HCT116 (cell line): ENCODE measurements at regions not wholly inside any gene's neighbourhood (a gene's known extent, or its start where the extent isn't known, plus 50 kb on each side); places are given as distances from the start of the nearest gene placed in this dataset.

Experiments
- ATAC-seq: fragments of 200-7000 bp; cut with Tn5 transposase; 2 replicates; pipeline ENCODE4 v1.9.1; 2020; ENCODE audit warnings: mild to moderate bottlenecking, moderate library complexity
- BruUV-seq: library from RNA; stranded (reverse); fragments of 400-500 nt; replicated peaks from 2 replicates; lab custom pipeline; 2021; lab: Mats Ljungman, UMichigan
- CTCF ChIA-PET: fragments of 300-600 bp; sonication (Branson Sonifier 250); formaldehyde crosslinking; loops from one replicate; lab custom pipeline; 2021; ENCODE audit warnings: antibody characterized with exemption; lab: Charles Lee
- POLR2A ChIA-PET: fragments of 300-600, 350-600 bp; sonication (Branson Sonifier 250); formaldehyde crosslinking; loops from one replicate; lab custom pipeline; 2021; ENCODE audit warnings: antibody characterized with exemption; lab: Charles Lee
- RAD21 ChIA-PET, 2 experiments: fragments of 300-600 bp; sonication (Branson Sonifier 250); formaldehyde crosslinking; loops; one replicate each; lab custom pipeline; 2023; ENCODE audit warnings: low total read pairs in 2 of 2; ENCODE audit not compliant: uncharacterized antibody in 2 of 2, unreplicated experiment in 2 of 2, low non-redundant PET in 1 of 2; lab: Charles Lee
- DNase-seq: peaks from one replicate; pipeline ENCODE4 v3.0.0-alpha.2; 2010; ENCODE audit warnings: low read depth, low spot score
- H2AFZ ChIP-seq: fragments of 200-600 bp; shearing (Covaris generic), sonication (generic); 2 replicates; pipeline ENCODE4 v1.6.1; 2017; ENCODE audit warnings: low read depth, mixed run types, mixed read lengths, antibody characterized with exemption, low read length; ENCODE audit not compliant: poor library complexity, severe bottlenecking
- H3K27ac ChIP-seq: 2 replicates; pipeline ENCODE4 v1.5.1; 2012; ENCODE audit warnings: low read depth, low read length
- H3K27me3 ChIP-seq: fragments of 200-600 bp; sonication (generic); 2 replicates; pipeline ENCODE4 v1.6.1; 2016; ENCODE audit warnings: mixed run types, low read length, mixed read lengths; ENCODE audit not compliant: insufficient read depth
- H3K36me3 ChIP-seq, 2 experiments: fragments of 200-500 bp in 1 of 2; fragments of 200-600 bp in 1 of 2; sonication (Bioruptor generic) in 1 of 2; sonication (generic) in 1 of 2; 2 replicates each; pipeline versions ENCODE4 v1.5.1 to v1.6.1; 2014 to 2016; ENCODE audit warnings: low read length in 2 of 2, inconsistent platforms in 1 of 2, mixed read lengths in 1 of 2, mixed run types in 1 of 2; ENCODE audit not compliant: insufficient read depth in 2 of 2, control insufficient read depth in 1 of 2
- H3K4me1 ChIP-seq, 2 experiments: fragments of 200-600 bp in 1 of 2; sonication (generic) in 1 of 2; 2 replicates each; pipeline versions ENCODE4 v1.5.1 to v1.6.1; 2012 to 2017; ENCODE audit warnings: low read length in 2 of 2, inconsistent platforms in 1 of 2, mild to moderate bottlenecking in 1 of 2, mixed read lengths in 1 of 2, mixed run types in 1 of 2, moderate library complexity in 1 of 2; ENCODE audit not compliant: insufficient read depth in 2 of 2, control insufficient read depth in 1 of 2
- H3K4me2 ChIP-seq: fragments of 200-600 bp; sonication (generic); 2 replicates; pipeline ENCODE4 v1.6.1; 2017; ENCODE audit warnings: mixed run types, low read length, mixed read lengths
- H3K4me3 ChIP-seq, 2 experiments: fragments of 200-600 bp in 1 of 2; sonication (generic) in 1 of 2; replicated peaks in 1 of 2; 2 replicates each; pipeline ENCODE4 v1.5.1; 2011 to 2016; ENCODE audit warnings: low read length in 2 of 2, control low read depth in 1 of 2, low read depth in 1 of 2, mild to moderate bottlenecking in 1 of 2, mixed read lengths in 1 of 2, mixed run types in 1 of 2
- H3K79me2 ChIP-seq: fragments of 200-600 bp; sonication (generic); 2 replicates; pipeline ENCODE4 v1.6.1; 2017; ENCODE audit warnings: mild to moderate bottlenecking, mixed run types, low read length, moderate library complexity, mixed read lengths; ENCODE audit not compliant: insufficient read depth
- H3K9ac ChIP-seq: fragments of 200-600 bp; sonication (generic); 2 replicates; pipeline ENCODE4 v1.6.1; 2016; ENCODE audit warnings: low read length, mixed read lengths
- H3K9me2 ChIP-seq: fragments of 200-600 bp; sonication (generic), shearing (Covaris generic); 2 replicates; pipeline ENCODE4 v1.6.1; 2017; ENCODE audit warnings: mixed run types, mild to moderate bottlenecking, moderate library complexity; ENCODE audit not compliant: insufficient read depth
- H3K9me3 ChIP-seq, 2 experiments: fragments of 200-500 bp in 1 of 2; fragments of 200-600 bp in 1 of 2; sonication (Bioruptor generic) in 1 of 2; sonication (generic) in 1 of 2; 2 replicates each; pipeline ENCODE4 v1.6.1; 2014 to 2017; ENCODE audit warnings: low read length in 2 of 2, mixed read lengths in 2 of 2, inconsistent platforms in 1 of 2, low read depth in 1 of 2, mild to moderate bottlenecking in 1 of 2, mixed run types in 1 of 2, moderate library complexity in 1 of 2; ENCODE audit not compliant: control insufficient read depth in 1 of 2, insufficient read depth in 1 of 2
- H4K20me1 ChIP-seq: fragments of 200-600 bp; sonication (generic), shearing (Covaris generic); 2 replicates; pipeline ENCODE4 v1.6.1; 2017; ENCODE audit warnings: mixed run types, mild to moderate bottlenecking, moderate library complexity; ENCODE audit not compliant: insufficient read depth
- ATF3 ChIP-seq: IDR thresholded peaks from 2 replicates; pipeline ENCODE4 v1.6.1; 2012
- CBX3 ChIP-seq: IDR thresholded peaks from 2 replicates; pipeline ENCODE4 v1.6.1; 2012; ENCODE audit warnings: low read depth
- ELF1 ChIP-seq: IDR thresholded peaks from 2 replicates; pipeline ENCODE4 v1.6.1; 2012; ENCODE audit warnings: low read depth, borderline replicate concordance
- EZH2 ChIP-seq: fragments of 200-600 bp; sonication (generic); IDR thresholded peaks from 2 replicates; pipeline ENCODE4 v1.6.1; 2017; ENCODE audit warnings: antibody characterized with exemption, mixed run types
- FOSL1 ChIP-seq: IDR thresholded peaks from 2 replicates; pipeline ENCODE4 v1.6.1; 2012; ENCODE audit warnings: low read depth
- JUND ChIP-seq: IDR thresholded peaks from 2 replicates; pipeline ENCODE4 v1.6.1; 2012
- MAX ChIP-seq: IDR thresholded peaks from 2 replicates; pipeline ENCODE4 v1.6.1; 2012
- POLR2AphosphoS5 ChIP-seq: IDR thresholded peaks from 2 replicates; pipeline ENCODE4 v1.6.1; 2011; ENCODE audit warnings: mild to moderate bottlenecking, low read depth, low read length, moderate library complexity
- RAD21 ChIP-seq: IDR thresholded peaks from 2 replicates; pipeline ENCODE4 v1.6.1; 2012; ENCODE audit warnings: low read depth, mild to moderate bottlenecking
- REST ChIP-seq: IDR thresholded peaks from 2 replicates; pipeline ENCODE4 v1.6.1; 2012; ENCODE audit warnings: low read depth
- SP1 ChIP-seq: IDR thresholded peaks from 2 replicates; pipeline ENCODE4 v1.6.1; 2012; ENCODE audit warnings: low read depth
- TCF7L2 ChIP-seq: IDR thresholded peaks from 2 replicates; pipeline ENCODE4 v1.7.0; 2011; ENCODE audit warnings: borderline replicate concordance, inconsistent platforms; ENCODE audit not compliant: insufficient read depth, insufficient read length; ENCODE audit errors: extremely low read depth
- ZFX ChIP-seq: fragments of 450-650 bp; IDR thresholded peaks from 2 replicates; pipeline ENCODE4 v1.6.1; 2017
- ZNF274 ChIP-seq: fragments of 200-500 bp; sonication (Bioruptor generic); IDR thresholded peaks from 2 replicates; pipeline ENCODE4 v1.6.1; 2014; ENCODE audit warnings: mild to moderate bottlenecking, low read depth, low read length, inconsistent platforms
- intact Hi-C: fragments of 100-400 bp; cut with micrococcal nuclease; formaldehyde crosslinking; loops from 2 replicates; pipeline ENCODE4 v1.10.0; 2022

- TF ChIP-seq ATF3: no peak
- TF ChIP-seq ZFX: no peak
- no peak for TF ChIP-seq CBX3
- TF ChIP-seq ELF1: no peak
- peak overlapping the region; percentile 42 for H2AFZ ChIP-seq
- H3K27ac ChIP-seq: no peak overlapping the region
- H3K4me2 ChIP-seq: no peak overlapping the region
- no TSS peak for BruUV-seq
- no peaks in the 10 kb centered on the region for H4K20me1 ChIP-seq
- H3K4me3 ChIP-seq: no peak overlapping the region
- no peaks in the 10 kb centered on the region for H3K4me1 ChIP-seq
- ChIA-PET CTCF (interaction anchor here (2.0 kb wide), 1 partner anchor 142 kb away, joined by 5 read pairs; no protein-coding TSS in a partner anchor), POLR2A (no interaction called here), RAD21 (no interaction called here)
- H3K27me3 ChIP-seq: no peaks in the 10 kb centered on the region
- no peaks in the 10 kb centered on the region for H3K36me3 ChIP-seq
- H3K79me2 ChIP-seq: no peaks in the 10 kb centered on the region
- no peak for ATAC-seq
- no peak for DNase-seq
- H3K9me3 ChIP-seq: no peaks in the 10 kb centered on the region
- no peaks in the 10 kb centered on the region for H3K9me2 ChIP-seq
- intact Hi-C loops: no loop called here
- H3K9ac ChIP-seq: no peak overlapping the region
Observed at GRCh38 chr2:155519529-155520130, 812.9 kb downstream of the NR4A2 start.

- no peak overlapping the region for H3K27ac ChIP-seq
- H3K9me3 ChIP-seq: no peaks in the 10 kb centered on the region
- ChIA-PET RAD21 (no interaction called here), POLR2A (no interaction called here), CTCF (interaction anchor here (2.0 kb wide), 1 partner anchor 141 kb away, joined by 5 read pairs; no protein-coding TSS in a partner anchor)
- H3K27me3 ChIP-seq: no peaks in the 10 kb centered on the region
- DNase-seq: no peak
- no peaks in the 10 kb centered on the region for H3K36me3 ChIP-seq
- H3K4me3 ChIP-seq: no peak overlapping the region
- no peaks in the 10 kb centered on the region for H4K20me1 ChIP-seq
- no peak for ATAC-seq
- no peak overlapping the region for H3K9ac ChIP-seq
- H3K4me2 ChIP-seq: no peak overlapping the region
- H2AFZ ChIP-seq: no peak overlapping the region
- no peaks in the 10 kb centered on the region for H3K79me2 ChIP-seq
- no peaks in the 10 kb centered on the region for H3K4me1 ChIP-seq
- intact Hi-C loops: no loop called here
- H3K9me2 ChIP-seq: no peaks in the 10 kb centered on the region
- BruUV-seq: no TSS peak
- TF ChIP-seq SP1 (no peak), MAX (no peak), FOSL1 (no peak), EZH2 (no peak), ZNF274 (no peak), RAD21 (no peak), TCF7L2 (no peak), POLR2AphosphoS5 (no peak), REST (no peak), ATF3 (no peak), ELF1 (no peak), JUND (no peak), ZFX (no peak)
Observed at GRCh38 chr2:155518094-155518493, 814.4 kb downstream of the NR4A2 start.
